BE2C (cell line): ENCODE measurements at regions not wholly inside any gene's neighbourhood (a gene's known extent, or its start where the extent isn't known, plus 50 kb on each side); places are given as distances from the start of the nearest gene placed in this dataset.

ENCODE experiments used
- DNase-seq: peaks from one replicate; pipeline ENCODE4 v3.0.0-alpha.2; 2020
- H3K27me3 ChIP-seq: fragments of 250-450 bp; sonication (Bioruptor Pico); 2 replicates; pipeline ENCODE4 v1.5.1; 2020; ENCODE audit warnings: mild to moderate bottlenecking
- H3K36me3 ChIP-seq: fragments of 250-450 bp; sonication (Bioruptor Pico); 2 replicates; pipeline ENCODE4 v1.5.1; 2020; ENCODE audit warnings: mild to moderate bottlenecking
- H3K4me1 ChIP-seq: fragments of 250-450 bp; sonication (Bioruptor Pico); 2 replicates; pipeline ENCODE4 v1.5.1; 2020
- H3K4me3 ChIP-seq: 2 replicates; pipeline ENCODE4 v1.5.1; 2011; ENCODE audit warnings: low read depth, low read length
- H3K9me3 ChIP-seq: fragments of 250-450 bp; sonication (Bioruptor Pico); 2 replicates; pipeline ENCODE4 v1.5.1; 2020
- TF ChIP-seq, protein P1 (sequence below): IDR thresholded peaks from 2 replicates; pipeline ENCODE4 v1.5.1; 2012; ENCODE audit warnings: mild to moderate bottlenecking, low read depth, low read length

DNA sequence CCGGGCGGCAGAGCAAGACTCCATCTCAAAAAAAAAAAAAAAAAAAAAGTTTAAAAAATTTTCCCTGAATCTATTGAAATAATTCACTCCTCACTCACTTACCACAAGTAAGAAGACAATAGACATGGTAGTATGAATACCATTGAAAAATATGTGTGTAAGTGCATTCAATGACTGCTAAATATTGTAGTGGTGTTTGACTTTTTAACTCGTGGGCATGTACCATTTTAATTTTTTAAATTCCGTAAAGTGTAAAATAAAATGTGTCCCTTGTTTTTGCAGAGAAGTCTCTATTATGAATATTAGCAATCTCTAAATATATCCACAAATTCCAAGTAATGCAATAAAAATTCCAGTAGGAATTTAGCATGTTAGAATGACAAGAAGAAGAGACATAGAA, 134.1 kb downstream of the COPS8 start:
- H3K4me1 ChIP-seq: no peaks in the 10 kb centered on the region; the same call in 1 of the 2 replicates
- no peak for DNase-seq
- TF ChIP-seq, protein P1, sequence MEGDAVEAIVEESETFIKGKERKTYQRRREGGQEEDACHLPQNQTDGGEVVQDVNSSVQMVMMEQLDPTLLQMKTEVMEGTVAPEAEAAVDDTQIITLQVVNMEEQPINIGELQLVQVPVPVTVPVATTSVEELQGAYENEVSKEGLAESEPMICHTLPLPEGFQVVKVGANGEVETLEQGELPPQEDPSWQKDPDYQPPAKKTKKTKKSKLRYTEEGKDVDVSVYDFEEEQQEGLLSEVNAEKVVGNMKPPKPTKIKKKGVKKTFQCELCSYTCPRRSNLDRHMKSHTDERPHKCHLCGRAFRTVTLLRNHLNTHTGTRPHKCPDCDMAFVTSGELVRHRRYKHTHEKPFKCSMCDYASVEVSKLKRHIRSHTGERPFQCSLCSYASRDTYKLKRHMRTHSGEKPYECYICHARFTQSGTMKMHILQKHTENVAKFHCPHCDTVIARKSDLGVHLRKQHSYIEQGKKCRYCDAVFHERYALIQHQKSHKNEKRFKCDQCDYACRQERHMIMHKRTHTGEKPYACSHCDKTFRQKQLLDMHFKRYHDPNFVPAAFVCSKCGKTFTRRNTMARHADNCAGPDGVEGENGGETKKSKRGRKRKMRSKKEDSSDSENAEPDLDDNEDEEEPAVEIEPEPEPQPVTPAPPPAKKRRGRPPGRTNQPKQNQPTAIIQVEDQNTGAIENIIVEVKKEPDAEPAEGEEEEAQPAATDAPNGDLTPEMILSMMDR: no peak
- H3K9me3 ChIP-seq: no peaks in the 10 kb centered on the region
- no peaks in the 10 kb centered on the region for H3K36me3 ChIP-seq
- H3K4me3 ChIP-seq: no peak overlapping the region
- H3K27me3 ChIP-seq: no peaks in the 10 kb centered on the region

DNA sequence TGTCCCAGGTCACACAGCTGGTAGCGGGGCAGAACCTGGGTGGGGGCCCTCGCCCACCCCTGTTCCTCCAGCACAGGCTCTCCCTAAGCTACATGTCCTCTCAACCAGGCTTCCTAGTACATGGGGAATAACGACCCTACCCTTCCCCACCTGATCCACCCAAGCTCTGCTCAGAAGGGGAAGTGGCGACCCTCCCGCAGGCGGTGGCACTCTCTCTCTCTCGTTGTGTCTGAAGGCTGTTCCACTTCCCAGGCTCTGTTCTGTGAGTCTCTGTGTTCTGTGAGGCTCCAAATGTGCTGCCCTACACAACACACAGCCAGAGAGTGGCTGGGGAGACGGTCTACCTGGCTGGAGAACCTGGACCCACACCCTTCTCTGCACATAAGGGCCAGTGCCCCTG, 135.8 kb downstream of the COPS8 start:
- H3K4me1 ChIP-seq: no peaks in the 10 kb centered on the region; the same call in 1 of the 2 replicates
- H3K36me3 ChIP-seq: no peaks in the 10 kb centered on the region
- DNase-seq: no peak
- H3K9me3 ChIP-seq: no peaks in the 10 kb centered on the region
- H3K27me3 ChIP-seq: no peaks in the 10 kb centered on the region
- TF ChIP-seq, protein P1: no peak
- H3K4me3 ChIP-seq: no peak overlapping the region

- Histone ChIP-seq H3K36me3 (no peaks in the 10 kb centered on the region), H3K4me3 (no peak overlapping the region), H3K9me3 (no peaks in the 10 kb centered on the region), H3K4me1 (no peaks in the 10 kb centered on the region; the same call in 1 of the 2 replicates), H3K27me3 (no peaks in the 10 kb centered on the region)
- TF ChIP-seq, protein P1: no peak
- DNase-seq: no peak
These were observed 136.5 kb downstream of the COPS8 start for GRCh38 chr2:237222178-237222577.

- Histone ChIP-seq H3K27me3 (no peaks in the 10 kb centered on the region), H3K36me3 (no peaks in the 10 kb centered on the region), H3K4me1 (no peaks in the 10 kb centered on the region; the same call in 1 of the 2 replicates), H3K4me3 (no peak overlapping the region), H3K9me3 (no peaks in the 10 kb centered on the region)
- DNase-seq: no peak
- TF ChIP-seq, protein P1: no peak
These were observed 136.9 kb downstream of the COPS8 start for GRCh38 chr2:237222601-237223041.

DNA sequence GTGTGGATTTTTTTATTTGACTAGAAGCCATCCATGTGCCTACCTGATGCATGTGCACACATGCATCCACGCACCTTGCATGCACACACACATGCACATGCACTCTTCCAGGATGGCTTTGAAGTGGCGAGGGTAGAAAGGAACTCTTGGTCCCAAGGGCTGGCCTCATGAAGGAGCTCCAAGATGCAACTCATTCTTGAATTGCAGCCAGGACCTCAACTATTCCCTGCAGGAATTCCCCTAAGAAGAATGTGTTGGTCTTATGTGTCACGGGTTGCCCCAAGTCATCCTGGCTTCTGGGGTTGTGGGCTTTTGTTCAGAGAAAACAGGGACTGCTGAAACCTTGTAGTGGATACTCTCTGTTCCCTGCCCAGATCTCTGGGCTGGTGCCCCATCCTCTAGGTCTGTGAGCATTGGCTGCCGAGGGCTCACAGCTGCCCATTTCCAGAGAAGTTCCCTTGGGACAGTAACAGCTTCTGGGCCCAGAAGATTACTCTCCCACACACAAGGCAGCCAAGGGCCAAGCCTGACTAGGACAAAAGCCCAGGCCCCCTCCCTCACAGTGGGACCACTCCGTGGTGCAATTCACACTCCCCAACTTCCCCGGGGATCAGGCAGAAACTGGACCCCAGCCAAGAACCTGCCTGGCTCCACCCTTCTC, 137.6 kb downstream of the COPS8 start:
- no peaks in the 10 kb centered on the region for H3K27me3 ChIP-seq
- no peaks in the 10 kb centered on the region; the same call in 1 of the 2 replicates for H3K4me1 ChIP-seq
- no peaks in the 10 kb centered on the region for H3K36me3 ChIP-seq
- H3K9me3 ChIP-seq: no peaks in the 10 kb centered on the region
- peak; percentile 60 for DNase-seq
- no peak overlapping the region for H3K4me3 ChIP-seq
- TF ChIP-seq, protein P1: no peak

DNA sequence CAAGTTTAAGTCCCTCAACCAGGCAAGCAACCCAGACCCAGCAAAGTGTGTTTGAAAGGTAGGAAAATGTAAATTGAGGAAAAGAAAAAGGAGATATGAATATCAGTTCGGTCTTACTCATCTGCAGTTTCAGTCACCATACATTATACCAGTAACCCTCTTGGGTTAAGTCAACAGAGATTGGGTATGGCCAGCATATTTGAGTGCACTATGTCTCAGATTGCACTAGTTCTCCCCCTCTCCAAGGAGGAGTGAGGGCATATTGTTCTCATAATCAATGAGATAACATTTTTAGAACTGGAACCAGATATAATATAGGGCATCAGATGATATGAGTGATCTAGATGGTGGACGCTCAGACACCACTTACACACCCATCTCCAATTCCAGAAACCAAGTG, 141.5 kb downstream of the COPS8 start:
- Histone ChIP-seq H3K27me3 (no peaks in the 10 kb centered on the region), H3K9me3 (no peaks in the 10 kb centered on the region), H3K4me3 (no peak overlapping the region), H3K4me1 (no peaks in the 10 kb centered on the region; the same call in 1 of the 2 replicates), H3K36me3 (no peaks in the 10 kb centered on the region)
- DNase-seq: no peak
- TF ChIP-seq, protein P1: no peak
